GM12878 (cell line): ENCODE measurements at regions not wholly inside any gene's neighbourhood (a gene's known extent, or its start where the extent isn't known, plus 50 kb on each side); places are given as distances from the start of the nearest gene placed in this dataset.

Experiments
- ATF3 ChIP-seq: IDR thresholded peaks from 2 replicates; pipeline ENCODE4 v1.6.1; 2011; ENCODE audit warnings: low read depth, mild to moderate bottlenecking, low read length, moderate library complexity, borderline replicate concordance; ENCODE audit errors: extremely low read depth
- BCL11A ChIP-seq: IDR thresholded peaks from 2 replicates; pipeline ENCODE4 v1.6.1; 2011; ENCODE audit warnings: low read depth, low read length
- CHD4 ChIP-seq: fragments of 200-600 bp; sonication (generic); IDR thresholded peaks from 2 replicates; pipeline ENCODE4 v1.6.1; 2016; ENCODE audit warnings: mild to moderate bottlenecking
- CTCF ChIP-seq, 3 experiments: IDR thresholded peaks in 2 of 3; conservative IDR thresholded peaks in 1 of 3; 2 replicates each; pipeline ENCODE4 v1.5.1; 2011; ENCODE audit warnings: low read depth in 3 of 3, low read length in 3 of 3, mild to moderate bottlenecking in 3 of 3, control low read depth in 2 of 3, moderate library complexity in 2 of 3, inconsistent platforms in 1 of 3, mixed read lengths in 1 of 3; ENCODE audit not compliant: control insufficient read depth in 2 of 3, insufficient read depth in 1 of 3; ENCODE audit errors: extremely low read depth in 1 of 3
- EP300 ChIP-seq, 2 experiments: fragments of 150-350 bp in 1 of 2; IDR thresholded peaks; 2 replicates each; pipeline ENCODE4 v1.6.1; 2011 to 2012; ENCODE audit warnings: low read depth in 2 of 2, low read length in 2 of 2, borderline replicate concordance in 1 of 2, improper control_type of control experiment in 1 of 2, inconsistent platforms in 1 of 2; ENCODE audit not compliant: control insufficient read depth in 1 of 2
- ESRRA ChIP-seq: IDR thresholded peaks from 2 replicates; pipeline ENCODE4 v1.6.1; 2012; ENCODE audit warnings: mild to moderate bottlenecking, low read length, improper control_type of control experiment
- EZH2 ChIP-seq: IDR thresholded peaks from 2 replicates; pipeline ENCODE4 v1.6.1; 2012; ENCODE audit warnings: low read depth, mild to moderate bottlenecking, control low read depth, inconsistent platforms, low read length, borderline replicate concordance; ENCODE audit not compliant: control insufficient read depth
- MYB ChIP-seq: fragments of 150-350 bp; IDR thresholded peaks from 2 replicates; pipeline ENCODE4 v1.6.1; 2014; ENCODE audit warnings: mild to moderate bottlenecking, low read depth, low read length, borderline replicate concordance
- POLR2AphosphoS5 ChIP-seq: IDR thresholded peaks from 2 replicates; pipeline ENCODE4 v1.6.1; 2011; ENCODE audit warnings: mild to moderate bottlenecking, low read length, inconsistent platforms
- RBBP5 ChIP-seq: fragments of 200-600 bp; sonication (generic); conservative IDR thresholded peaks from 2 replicates; pipeline ENCODE4 v1.6.1; 2016
- RFX5 ChIP-seq: IDR thresholded peaks from 2 replicates; pipeline ENCODE4 v1.6.1; 2011; ENCODE audit warnings: low read depth, low read length, improper control_type of control experiment
- TF ChIP-seq, protein P1 (sequence below): IDR thresholded peaks from 2 replicates; pipeline ENCODE4 v1.6.1; 2012; ENCODE audit warnings: low read depth, low read length, improper control_type of control experiment

GRCh38 chr4:108333353-108333942 lies 164.7 kb upstream of the LEF1 start:
- TF ChIP-seq EZH2, result no peak
- TF ChIP-seq, protein P1, sequence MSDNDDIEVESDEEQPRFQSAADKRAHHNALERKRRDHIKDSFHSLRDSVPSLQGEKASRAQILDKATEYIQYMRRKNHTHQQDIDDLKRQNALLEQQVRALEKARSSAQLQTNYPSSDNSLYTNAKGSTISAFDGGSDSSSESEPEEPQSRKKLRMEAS, result no peak
- no peak for TF ChIP-seq CTCF (IDR thresholded peaks at IDR 0.05 in 2 of 3, conservative IDR thresholded peaks at IDR 0.05 in 1 of 3; ENCODE audit: control insufficient read depth in 2 of 3, extremely low read depth in 1 of 3, insufficient read depth in 1 of 3, low read depth in 3 of 3, low read length in 3 of 3)
- TF ChIP-seq BCL11A, result no peak
- no peak for TF ChIP-seq EP300 (IDR thresholded peaks at IDR 0.05; ENCODE audit: borderline replicate concordance in 1 of 2, control insufficient read depth in 1 of 2, low read depth in 2 of 2, low read length in 2 of 2)
- TF ChIP-seq RBBP5, result no peak
- no peak for TF ChIP-seq RFX5
- no peak for TF ChIP-seq ESRRA
- TF ChIP-seq POLR2AphosphoS5, result no peak
- TF ChIP-seq CHD4, result no peak
- no peak for TF ChIP-seq MYB
- no peak for TF ChIP-seq ATF3
